ENCODE measurements at regions not wholly inside any gene's neighbourhood (a gene's known extent, or its start where the extent isn't known, plus 50 kb on each side); places are given as distances from the start of the nearest gene placed in this dataset.
A peak's percentile ranks its signal among the peaks of the same experiment; 100 is the strongest.

- 7% methylated on average over 2 of the region's 2 CpGs for WGBS (ENCODE audit: low lambda C conversion rate)
- Histone ChIP-seq H3K4me3 (ENCODE audit: low read depth in 2 of 2, low read length in 1 of 2) (no peak overlapping the region), H3K27me3 (ENCODE audit: insufficient read depth) (no peaks in the 10 kb centered on the region), H3K79me2 (ENCODE audit: insufficient read depth) (no peaks in the 10 kb centered on the region), H3F3A (replicated peaks; ENCODE audit: insufficient read depth) (peaks cover 32% of the 10 kb centered on the region), H3K9me3 (no peaks in the 10 kb centered on the region), H3K9me2 (no peaks in the 10 kb centered on the region), H3K36me3 (replicated peaks in 1 of 2; ENCODE audit: control insufficient read depth in 1 of 2, insufficient read depth in 2 of 2, low read length in 1 of 2) (no peaks in the 10 kb centered on the region), H2AFZ (ENCODE audit: low read depth) (0 out of 2 replicates have a peak overlapping the region, but pooled peaks have one; percentile 47), H3K9ac (no peak overlapping the region), H3K4me2 (0 out of 2 replicates have a peak overlapping the region, but pooled peaks have one; percentile 22), H3K4me1 (ENCODE audit: control insufficient read depth in 1 of 2, insufficient read depth in 2 of 2, low read depth in 1 of 2, low read length in 1 of 2) (peaks cover 0 to 30% of the 10 kb centered on the region in 2 experiments; a peak in 2 of 4 replicates), H3K27ac (ENCODE audit: low read depth in 2 of 2, low read length in 1 of 2) (peak overlapping the region in 1 of 2 experiments; percentile 72; a peak in 2 of 4 replicates), H4K20me1 (ENCODE audit: insufficient read depth) (no peaks in the 10 kb centered on the region)
- TF ChIP-seq TCF12 (IDR thresholded peaks at IDR 0.05) (peak; percentile 45; the same call in 1 of the 2 replicates), EP300 (IDR thresholded peaks at IDR 0.05; ENCODE audit: borderline replicate concordance in 1 of 2, low read depth in 1 of 2, low read length in 1 of 2) (peak in 1 of 2 experiments; percentile 46; a peak in 2 of 4 replicates), YY1 (IDR thresholded peaks at IDR 0.05; ENCODE audit: low read depth) (peak; percentile 60; the same call in 1 of the 2 replicates), SMC3 (IDR thresholded peaks at IDR 0.05; ENCODE audit: low read depth, low read length) (no peak), TEAD4 (IDR thresholded peaks at IDR 0.05; ENCODE audit: borderline replicate concordance, insufficient read depth) (peak; percentile 43; the same call in 1 of the 2 replicates), NFIC (IDR thresholded peaks at IDR 0.05; ENCODE audit: borderline replicate concordance) (peak; percentile 29; the same call in 1 of the 2 replicates), EZH2phosphoT487 (IDR thresholded peaks at IDR 0.05; ENCODE audit: borderline replicate concordance, low read depth) (no peak), FOSL2 (IDR thresholded peaks at IDR 0.05; ENCODE audit: borderline replicate concordance, low read depth) (peak; percentile 59; the same call in 1 of the 2 replicates), JUND (IDR thresholded peaks at IDR 0.05) (peak; percentile 40), POLR2AphosphoS5 (IDR thresholded peaks at IDR 0.05; ENCODE audit: low read depth, low read length) (no peak; the same call in 1 of the 2 replicates)
- TF ChIP-seq, protein P1, sequence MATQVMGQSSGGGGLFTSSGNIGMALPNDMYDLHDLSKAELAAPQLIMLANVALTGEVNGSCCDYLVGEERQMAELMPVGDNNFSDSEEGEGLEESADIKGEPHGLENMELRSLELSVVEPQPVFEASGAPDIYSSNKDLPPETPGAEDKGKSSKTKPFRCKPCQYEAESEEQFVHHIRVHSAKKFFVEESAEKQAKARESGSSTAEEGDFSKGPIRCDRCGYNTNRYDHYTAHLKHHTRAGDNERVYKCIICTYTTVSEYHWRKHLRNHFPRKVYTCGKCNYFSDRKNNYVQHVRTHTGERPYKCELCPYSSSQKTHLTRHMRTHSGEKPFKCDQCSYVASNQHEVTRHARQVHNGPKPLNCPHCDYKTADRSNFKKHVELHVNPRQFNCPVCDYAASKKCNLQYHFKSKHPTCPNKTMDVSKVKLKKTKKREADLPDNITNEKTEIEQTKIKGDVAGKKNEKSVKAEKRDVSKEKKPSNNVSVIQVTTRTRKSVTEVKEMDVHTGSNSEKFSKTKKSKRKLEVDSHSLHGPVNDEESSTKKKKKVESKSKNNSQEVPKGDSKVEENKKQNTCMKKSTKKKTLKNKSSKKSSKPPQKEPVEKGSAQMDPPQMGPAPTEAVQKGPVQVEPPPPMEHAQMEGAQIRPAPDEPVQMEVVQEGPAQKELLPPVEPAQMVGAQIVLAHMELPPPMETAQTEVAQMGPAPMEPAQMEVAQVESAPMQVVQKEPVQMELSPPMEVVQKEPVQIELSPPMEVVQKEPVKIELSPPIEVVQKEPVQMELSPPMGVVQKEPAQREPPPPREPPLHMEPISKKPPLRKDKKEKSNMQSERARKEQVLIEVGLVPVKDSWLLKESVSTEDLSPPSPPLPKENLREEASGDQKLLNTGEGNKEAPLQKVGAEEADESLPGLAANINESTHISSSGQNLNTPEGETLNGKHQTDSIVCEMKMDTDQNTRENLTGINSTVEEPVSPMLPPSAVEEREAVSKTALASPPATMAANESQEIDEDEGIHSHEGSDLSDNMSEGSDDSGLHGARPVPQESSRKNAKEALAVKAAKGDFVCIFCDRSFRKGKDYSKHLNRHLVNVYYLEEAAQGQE (IDR thresholded peaks at IDR 0.05; ENCODE audit: low read depth, low read length), result no peak
- ChIA-PET POLR2A (no interaction called here), CTCF (no interaction called here)
- DNase-seq, result no peak
These were observed 195.3 kb upstream of the ADRA1D start for GRCh38 chr20:4444404-4444803.

- no peak for TF ChIP-seq NRF1 (IDR thresholded peaks at IDR 0.05; ENCODE audit: low read depth, low read length)
- TF ChIP-seq RAD21 (IDR thresholded peaks at IDR 0.05; ENCODE audit: low read length), result no peak
- TF ChIP-seq MEF2A (IDR thresholded peaks at IDR 0.05; ENCODE audit: borderline replicate concordance, low read depth), result no peak
- no peak for TF ChIP-seq MXI1 (IDR thresholded peaks at IDR 0.05; ENCODE audit: low read depth, low read length)
- TF ChIP-seq YY1 (IDR thresholded peaks at IDR 0.05; ENCODE audit: low read depth), result no peak
- no peak for TF ChIP-seq ELF1 (IDR thresholded peaks at IDR 0.05)
- TF ChIP-seq, protein P2, sequence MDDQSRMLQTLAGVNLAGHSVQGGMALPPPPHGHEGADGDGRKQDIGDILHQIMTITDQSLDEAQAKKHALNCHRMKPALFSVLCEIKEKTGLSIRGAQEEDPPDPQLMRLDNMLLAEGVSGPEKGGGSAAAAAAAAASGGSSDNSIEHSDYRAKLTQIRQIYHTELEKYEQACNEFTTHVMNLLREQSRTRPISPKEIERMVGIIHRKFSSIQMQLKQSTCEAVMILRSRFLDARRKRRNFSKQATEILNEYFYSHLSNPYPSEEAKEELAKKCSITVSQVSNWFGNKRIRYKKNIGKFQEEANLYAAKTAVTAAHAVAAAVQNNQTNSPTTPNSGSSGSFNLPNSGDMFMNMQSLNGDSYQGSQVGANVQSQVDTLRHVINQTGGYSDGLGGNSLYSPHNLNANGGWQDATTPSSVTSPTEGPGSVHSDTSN (IDR thresholded peaks at IDR 0.05), result no peak
- TF ChIP-seq RFX5 (IDR thresholded peaks at IDR 0.05; ENCODE audit: low read length), result no peak
- no peak for TF ChIP-seq RXRA (IDR thresholded peaks at IDR 0.05; ENCODE audit: borderline replicate concordance, low read depth)
- TF ChIP-seq MAX (IDR thresholded peaks at IDR 0.05; ENCODE audit: low read depth), result no peak
- no peak for TF ChIP-seq JUND (IDR thresholded peaks at IDR 0.05)
- TF ChIP-seq FOSL2 (IDR thresholded peaks at IDR 0.05; ENCODE audit: borderline replicate concordance, low read depth), result no peak
- no peak for TF ChIP-seq NFIC (IDR thresholded peaks at IDR 0.05; ENCODE audit: borderline replicate concordance)
- TF ChIP-seq, protein P3, sequence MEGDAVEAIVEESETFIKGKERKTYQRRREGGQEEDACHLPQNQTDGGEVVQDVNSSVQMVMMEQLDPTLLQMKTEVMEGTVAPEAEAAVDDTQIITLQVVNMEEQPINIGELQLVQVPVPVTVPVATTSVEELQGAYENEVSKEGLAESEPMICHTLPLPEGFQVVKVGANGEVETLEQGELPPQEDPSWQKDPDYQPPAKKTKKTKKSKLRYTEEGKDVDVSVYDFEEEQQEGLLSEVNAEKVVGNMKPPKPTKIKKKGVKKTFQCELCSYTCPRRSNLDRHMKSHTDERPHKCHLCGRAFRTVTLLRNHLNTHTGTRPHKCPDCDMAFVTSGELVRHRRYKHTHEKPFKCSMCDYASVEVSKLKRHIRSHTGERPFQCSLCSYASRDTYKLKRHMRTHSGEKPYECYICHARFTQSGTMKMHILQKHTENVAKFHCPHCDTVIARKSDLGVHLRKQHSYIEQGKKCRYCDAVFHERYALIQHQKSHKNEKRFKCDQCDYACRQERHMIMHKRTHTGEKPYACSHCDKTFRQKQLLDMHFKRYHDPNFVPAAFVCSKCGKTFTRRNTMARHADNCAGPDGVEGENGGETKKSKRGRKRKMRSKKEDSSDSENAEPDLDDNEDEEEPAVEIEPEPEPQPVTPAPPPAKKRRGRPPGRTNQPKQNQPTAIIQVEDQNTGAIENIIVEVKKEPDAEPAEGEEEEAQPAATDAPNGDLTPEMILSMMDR (IDR thresholded peaks at IDR 0.05), result no peak
- no peak for TF ChIP-seq SMC3 (IDR thresholded peaks at IDR 0.05; ENCODE audit: low read depth, low read length)
- no peak for TF ChIP-seq TEAD4 (IDR thresholded peaks at IDR 0.05; ENCODE audit: borderline replicate concordance, insufficient read depth)
- no peak for TF ChIP-seq GATA2 (CRISPR knock-in tag; IDR thresholded peaks at IDR 0.05)
- no peak for TF ChIP-seq EP300 (IDR thresholded peaks at IDR 0.05; ENCODE audit: borderline replicate concordance in 1 of 2, low read depth in 1 of 2, low read length in 1 of 2)
- Histone ChIP-seq H3K9me3 (no peaks in the 10 kb centered on the region), H3K4me1 (ENCODE audit: control insufficient read depth in 1 of 2, insufficient read depth in 2 of 2, low read depth in 1 of 2, low read length in 1 of 2) (peaks cover 0 to 32% of the 10 kb centered on the region in 2 experiments; a peak in 2 of 4 replicates), H3K27ac (ENCODE audit: low read depth in 2 of 2, low read length in 1 of 2) (no peak overlapping the region), H3K4me3 (ENCODE audit: low read depth in 2 of 2, low read length in 1 of 2) (no peak overlapping the region), H3F3A (replicated peaks; ENCODE audit: insufficient read depth) (peaks cover 28% of the 10 kb centered on the region), H2AFZ (ENCODE audit: low read depth) (no peak overlapping the region), H3K9ac (no peak overlapping the region), H3K27me3 (ENCODE audit: insufficient read depth) (no peaks in the 10 kb centered on the region), H3K36me3 (replicated peaks in 1 of 2; ENCODE audit: control insufficient read depth in 1 of 2, insufficient read depth in 2 of 2, low read length in 1 of 2) (no peaks in the 10 kb centered on the region), H4K20me1 (ENCODE audit: insufficient read depth) (no peaks in the 10 kb centered on the region), H3K79me2 (ENCODE audit: insufficient read depth) (no peaks in the 10 kb centered on the region), H3K9me2 (no peaks in the 10 kb centered on the region), H3K4me2 (no peak overlapping the region)
- WGBS (ENCODE audit: low lambda C conversion rate), result 39% methylated on average over 4 of the region's 4 CpGs
- POLR2A ChIA-PET, result no interaction called here
- DNase-seq, result no peak
- CTCF ChIA-PET, result no interaction called here
These were observed 193.9 kb upstream of the ADRA1D start for GRCh38 chr20:4443016-4443415.

Measured in SK-N-SH (cell line).